ENCODE measurements at regions not wholly inside any gene's neighbourhood (a gene's known extent, or its start where the extent isn't known, plus 50 kb on each side); places are given as distances from the start of the nearest gene placed in this dataset.

- TF ChIP-seq POLR2A (IDR thresholded peaks at IDR 0.05; ENCODE audit: borderline replicate concordance, extremely low read depth, insufficient read depth, insufficient read length) (no peak), CTCF (IDR thresholded peaks at IDR 0.05 in 2 of 3, conservative IDR thresholded peaks at IDR 0.05 in 1 of 3; ENCODE audit: borderline replicate concordance in 1 of 3, insufficient read depth in 1 of 3, low read depth in 2 of 3, low read length in 2 of 3) (no peak), MAX (IDR thresholded peaks at IDR 0.05) (no peak), POLR2AphosphoS5 (IDR thresholded peaks at IDR 0.05; ENCODE audit: low read depth, low read length) (no peak), RAD21 (IDR thresholded peaks at IDR 0.05; ENCODE audit: low read depth) (no peak), CEBPB (IDR thresholded peaks at IDR 0.05; ENCODE audit: low read depth) (no peak), EZH2 (IDR thresholded peaks at IDR 0.05) (no peak), EZH2phosphoT487 (IDR thresholded peaks at IDR 0.05; ENCODE audit: borderline replicate concordance) (no peak), ZBTB33 (IDR thresholded peaks at IDR 0.05; ENCODE audit: extremely low read depth, insufficient replicate concordance, low read length) (no peak), SRF (IDR thresholded peaks at IDR 0.05; ENCODE audit: low read depth) (no peak), REST (IDR thresholded peaks at IDR 0.05; ENCODE audit: low read depth) (no peak)
Measured at GRCh38 chr7:54116956-54117355, 425.2 kb upstream of the VSTM2A start.

Data from HCT116 (cell line).